NCI-H446 (cell line): ENCODE measurements at regions not wholly inside any gene's neighbourhood (a gene's known extent, or its start where the extent isn't known, plus 50 kb on each side); places are given as distances from the start of the nearest gene placed in this dataset.
"Not testable (repeated sequence)": the region's sequence is repeated elsewhere in the genome, so short reads cannot be mapped to it uniquely, and the experiment has no call there.

Experiments
- DNase-seq, 2 experiments: peaks; one replicate each; lab custom pipeline; 2025; lab: John Stamatoyannopoulos, UW

GRCh38 chr14:58752771-58753201 is 115.0 kb downstream of the DACT1 start:
- peak in 1 of 2 experiments; percentile 32 for DNase-seq

GRCh38 chr14:58755031-58755925 is 117.5 kb downstream of the DACT1 start:
- DNase-seq = no peak

GRCh38 chr14:58760121-58760520 is 122.4 kb downstream of the DACT1 start:
- peak in 1 of 2 experiments; percentile 32 for DNase-seq

GRCh38 chr14:58762629-58763028 is 124.9 kb downstream of the DACT1 start:
- no peak for DNase-seq

- DNase-seq = no peak
Measured at GRCh38 chr14:58763210-58763609, 125.4 kb downstream of the DACT1 start.

- no peak for DNase-seq
Measured at GRCh38 chr14:58765418-58765831, 127.7 kb downstream of the DACT1 start.

GRCh38 chr14:58765843-58766242 is 128.1 kb downstream of the DACT1 start:
- no peak for DNase-seq

GRCh38 chr14:58769011-58769643 is 131.4 kb downstream of the DACT1 start:
- no peak for DNase-seq

GRCh38 chr14:58769771-58770170 is 132.0 kb downstream of the DACT1 start:
- no peak for DNase-seq

GRCh38 chr14:58770491-58770982 is 132.8 kb downstream of the DACT1 start:
- peak in 1 of 2 experiments; percentile 31 for DNase-seq

- DNase-seq = no peak
Measured at GRCh38 chr14:58771016-58771415, 133.3 kb downstream of the DACT1 start.

GRCh38 chr14:58772116-58772515 is 134.4 kb downstream of the DACT1 start:
- DNase-seq = no peak

GRCh38 chr14:58772794-58773620 is 135.2 kb downstream of the DACT1 start:
- DNase-seq = no peak

GRCh38 chr14:58774531-58774930 is 136.8 kb downstream of the DACT1 start:
- no peak for DNase-seq

GRCh38 chr14:58775130-58775529 is 137.4 kb downstream of the DACT1 start:
- not testable (repeated sequence) for DNase-seq

GRCh38 chr14:58776516-58776915 is 138.8 kb downstream of the DACT1 start:
- DNase-seq = no peak

- no peak for DNase-seq
Measured at GRCh38 chr14:58777541-58777979, 139.8 kb downstream of the DACT1 start.

GRCh38 chr14:58778202-58778601 is 140.4 kb downstream of the DACT1 start:
- no peak for DNase-seq

- no peak for DNase-seq
Measured at GRCh38 chr14:58779376-58779775, 141.6 kb downstream of the DACT1 start.

- DNase-seq = no peak
Measured at GRCh38 chr14:58780185-58780584, 142.4 kb downstream of the DACT1 start.

GRCh38 chr14:58780605-58781004 is 142.8 kb downstream of the DACT1 start:
- no peak for DNase-seq

- no peak for DNase-seq
Measured at GRCh38 chr14:58782011-58782410, 144.2 kb downstream of the DACT1 start.
